Panc1 (cell line): ENCODE measurements at regions not wholly inside any gene's neighbourhood (a gene's known extent, or its start where the extent isn't known, plus 50 kb on each side); places are given as distances from the start of the nearest gene placed in this dataset.

Source experiments
- ATAC-seq: fragments of 200-7000 bp; cut with Tn5 transposase; 2 replicates; pipeline ENCODE4 v1.9.1; 2020; ENCODE audit warnings: mild to moderate bottlenecking, moderate library complexity
- BruUV-seq: library from RNA; stranded (reverse); fragments of 400-500 nt; replicated peaks from 2 replicates; lab custom pipeline; 2021; lab: Mats Ljungman, UMichigan
- CTCF ChIA-PET: fragments of 300-600 bp; sonication (Branson Sonifier 250); formaldehyde crosslinking; loops from one replicate; lab custom pipeline; 2022; ENCODE audit warnings: antibody characterized with exemption; lab: Charles Lee
- POLR2A ChIA-PET: fragments of 300-600 bp; sonication (Branson Sonifier 250); formaldehyde crosslinking; loops from one replicate; lab custom pipeline; 2022; ENCODE audit warnings: antibody characterized with exemption; lab: Charles Lee
- DNase-seq: peaks from one replicate; pipeline ENCODE4 v3.0.0-alpha.2; 2010; ENCODE audit warnings: low read depth, low spot score
- H3K27ac ChIP-seq: 2 replicates; pipeline ENCODE4 v1.5.1; 2011; ENCODE audit warnings: mild to moderate bottlenecking, low read length, inconsistent platforms
- H3K27me3 ChIP-seq: fragments of 200-500 bp; sonication (Bioruptor generic); 2 replicates; pipeline ENCODE4 v1.6.0; 2014; ENCODE audit warnings: low read length, inconsistent platforms; ENCODE audit not compliant: control insufficient read depth, insufficient read depth
- H3K36me3 ChIP-seq: fragments of 200-500 bp; sonication (Bioruptor generic); 2 replicates; pipeline ENCODE4 v1.5.1; 2014; ENCODE audit warnings: inconsistent platforms, mild to moderate bottlenecking, low read length, moderate library complexity; ENCODE audit not compliant: control insufficient read depth, insufficient read depth
- H3K4me1 ChIP-seq: 2 replicates; pipeline ENCODE4 v1.5.1; 2011; ENCODE audit warnings: inconsistent platforms, mild to moderate bottlenecking, low read length, moderate library complexity; ENCODE audit not compliant: control insufficient read depth, insufficient read depth
- H3K4me3 ChIP-seq, 2 experiments: 2 replicates each; pipeline ENCODE4 v1.5.1; 2011 to 2012; ENCODE audit warnings: low read depth in 2 of 2, low read length in 2 of 2, mild to moderate bottlenecking in 2 of 2, inconsistent platforms in 1 of 2, moderate library complexity in 1 of 2
- H3K9me3 ChIP-seq: fragments of 200-500 bp; sonication (Bioruptor generic); 2 replicates; pipeline ENCODE4 v1.5.1; 2014; ENCODE audit warnings: low read depth, mild to moderate bottlenecking, inconsistent platforms, low read length, moderate library complexity; ENCODE audit not compliant: control insufficient read depth, insufficient read depth
- POLR2AphosphoS5 ChIP-seq: IDR thresholded peaks from 2 replicates; pipeline ENCODE4 v1.6.1; 2012; ENCODE audit warnings: mild to moderate bottlenecking, low read depth, low read length, moderate library complexity
- SIN3A ChIP-seq: IDR thresholded peaks from 2 replicates; pipeline ENCODE4 v1.6.1; 2012; ENCODE audit warnings: low read depth, mild to moderate bottlenecking, low read length, moderate library complexity, borderline replicate concordance; ENCODE audit not compliant: insufficient read depth
- TCF7L2 ChIP-seq: IDR thresholded peaks from 2 replicates; pipeline ENCODE4 v1.6.1; 2011; ENCODE audit warnings: mild to moderate bottlenecking, low read depth, low read length, inconsistent platforms
- in situ Hi-C: cut with HindIII; loops from 2 replicates; pipeline ENCODE4 v1.10.0; 2016; ENCODE audit warnings: low sequenced_read_pairs, low pct_unique_long_range_greater_than_20kb
- intact Hi-C: fragments of 100-400 bp; cut with micrococcal nuclease; formaldehyde crosslinking; loops from one replicate; pipeline ENCODE4 v1.10.0; 2022; ENCODE audit not compliant: unreplicated experiment
- TF ChIP-seq, protein P1 (sequence below): fragments of 450-650 bp; IDR thresholded peaks from 2 replicates; pipeline ENCODE4 v1.5.1; 2017; ENCODE audit warnings: mild to moderate bottlenecking
- TF ChIP-seq, protein P2 (sequence below), 2 experiments: IDR thresholded peaks; 2 replicates each; pipeline ENCODE4 v1.6.1; 2011 to 2012; ENCODE audit warnings: low read depth in 2 of 2, control low read depth in 1 of 2, low read length in 1 of 2, mild to moderate bottlenecking in 1 of 2, moderate library complexity in 1 of 2; ENCODE audit not compliant: insufficient read depth in 1 of 2

GRCh38 chr18:1510542-1511179 is 606.0 kb downstream of the ADCYAP1 start:
- ChIA-PET CTCF (no interaction called here), POLR2A (no interaction called here)
- in situ Hi-C loops = no loop called here
- H3K4me3 ChIP-seq = no peak overlapping the region
- H3K9me3 ChIP-seq = no peaks in the 10 kb centered on the region
- H3K27me3 ChIP-seq = no peaks in the 10 kb centered on the region
- no peak for ATAC-seq
- DNase-seq = no peak
- H3K36me3 ChIP-seq = no peaks in the 10 kb centered on the region
- TF ChIP-seq, protein P1, sequence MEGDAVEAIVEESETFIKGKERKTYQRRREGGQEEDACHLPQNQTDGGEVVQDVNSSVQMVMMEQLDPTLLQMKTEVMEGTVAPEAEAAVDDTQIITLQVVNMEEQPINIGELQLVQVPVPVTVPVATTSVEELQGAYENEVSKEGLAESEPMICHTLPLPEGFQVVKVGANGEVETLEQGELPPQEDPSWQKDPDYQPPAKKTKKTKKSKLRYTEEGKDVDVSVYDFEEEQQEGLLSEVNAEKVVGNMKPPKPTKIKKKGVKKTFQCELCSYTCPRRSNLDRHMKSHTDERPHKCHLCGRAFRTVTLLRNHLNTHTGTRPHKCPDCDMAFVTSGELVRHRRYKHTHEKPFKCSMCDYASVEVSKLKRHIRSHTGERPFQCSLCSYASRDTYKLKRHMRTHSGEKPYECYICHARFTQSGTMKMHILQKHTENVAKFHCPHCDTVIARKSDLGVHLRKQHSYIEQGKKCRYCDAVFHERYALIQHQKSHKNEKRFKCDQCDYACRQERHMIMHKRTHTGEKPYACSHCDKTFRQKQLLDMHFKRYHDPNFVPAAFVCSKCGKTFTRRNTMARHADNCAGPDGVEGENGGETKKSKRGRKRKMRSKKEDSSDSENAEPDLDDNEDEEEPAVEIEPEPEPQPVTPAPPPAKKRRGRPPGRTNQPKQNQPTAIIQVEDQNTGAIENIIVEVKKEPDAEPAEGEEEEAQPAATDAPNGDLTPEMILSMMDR = no peak
- TF ChIP-seq, protein P2, sequence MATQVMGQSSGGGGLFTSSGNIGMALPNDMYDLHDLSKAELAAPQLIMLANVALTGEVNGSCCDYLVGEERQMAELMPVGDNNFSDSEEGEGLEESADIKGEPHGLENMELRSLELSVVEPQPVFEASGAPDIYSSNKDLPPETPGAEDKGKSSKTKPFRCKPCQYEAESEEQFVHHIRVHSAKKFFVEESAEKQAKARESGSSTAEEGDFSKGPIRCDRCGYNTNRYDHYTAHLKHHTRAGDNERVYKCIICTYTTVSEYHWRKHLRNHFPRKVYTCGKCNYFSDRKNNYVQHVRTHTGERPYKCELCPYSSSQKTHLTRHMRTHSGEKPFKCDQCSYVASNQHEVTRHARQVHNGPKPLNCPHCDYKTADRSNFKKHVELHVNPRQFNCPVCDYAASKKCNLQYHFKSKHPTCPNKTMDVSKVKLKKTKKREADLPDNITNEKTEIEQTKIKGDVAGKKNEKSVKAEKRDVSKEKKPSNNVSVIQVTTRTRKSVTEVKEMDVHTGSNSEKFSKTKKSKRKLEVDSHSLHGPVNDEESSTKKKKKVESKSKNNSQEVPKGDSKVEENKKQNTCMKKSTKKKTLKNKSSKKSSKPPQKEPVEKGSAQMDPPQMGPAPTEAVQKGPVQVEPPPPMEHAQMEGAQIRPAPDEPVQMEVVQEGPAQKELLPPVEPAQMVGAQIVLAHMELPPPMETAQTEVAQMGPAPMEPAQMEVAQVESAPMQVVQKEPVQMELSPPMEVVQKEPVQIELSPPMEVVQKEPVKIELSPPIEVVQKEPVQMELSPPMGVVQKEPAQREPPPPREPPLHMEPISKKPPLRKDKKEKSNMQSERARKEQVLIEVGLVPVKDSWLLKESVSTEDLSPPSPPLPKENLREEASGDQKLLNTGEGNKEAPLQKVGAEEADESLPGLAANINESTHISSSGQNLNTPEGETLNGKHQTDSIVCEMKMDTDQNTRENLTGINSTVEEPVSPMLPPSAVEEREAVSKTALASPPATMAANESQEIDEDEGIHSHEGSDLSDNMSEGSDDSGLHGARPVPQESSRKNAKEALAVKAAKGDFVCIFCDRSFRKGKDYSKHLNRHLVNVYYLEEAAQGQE (IDR thresholded peaks at IDR 0.05; ENCODE audit: insufficient read depth in 1 of 2, low read depth in 2 of 2, low read length in 1 of 2) = no peak
- TF ChIP-seq POLR2AphosphoS5 (no peak), SIN3A (no peak), TCF7L2 (no peak)
- BruUV-seq = no TSS peak
- no peaks in the 10 kb centered on the region for H3K4me1 ChIP-seq
- no peak overlapping the region for H3K27ac ChIP-seq
- intact Hi-C loops = no loop called here

- in situ Hi-C loops = no loop called here
- no peak for ATAC-seq
- Histone ChIP-seq H3K27ac (no peak overlapping the region), H3K4me3 (no peak overlapping the region), H3K27me3 (no peaks in the 10 kb centered on the region), H3K9me3 (no peaks in the 10 kb centered on the region), H3K4me1 (no peaks in the 10 kb centered on the region), H3K36me3 (no peaks in the 10 kb centered on the region)
- intact Hi-C loops = no loop called here
- TF ChIP-seq TCF7L2 = no peak
- TF ChIP-seq, protein P1 = no peak
- TF ChIP-seq POLR2AphosphoS5 = no peak
- TF ChIP-seq, protein P2 (IDR thresholded peaks at IDR 0.05; ENCODE audit: insufficient read depth in 1 of 2, low read depth in 2 of 2, low read length in 1 of 2) = no peak
- TF ChIP-seq SIN3A = no peak
- CTCF ChIA-PET = no interaction called here
- DNase-seq = no peak
- POLR2A ChIA-PET = no interaction called here
- no TSS peak for BruUV-seq
Observed at GRCh38 chr18:1511619-1512311, 607.1 kb downstream of the ADCYAP1 start.
